ENCODE measurements at regions not wholly inside any gene's neighbourhood (a gene's known extent, or its start where the extent isn't known, plus 50 kb on each side); places are given as distances from the start of the nearest gene placed in this dataset.
A peak's percentile ranks its signal among the peaks of the same experiment; 100 is the strongest.

DNA sequence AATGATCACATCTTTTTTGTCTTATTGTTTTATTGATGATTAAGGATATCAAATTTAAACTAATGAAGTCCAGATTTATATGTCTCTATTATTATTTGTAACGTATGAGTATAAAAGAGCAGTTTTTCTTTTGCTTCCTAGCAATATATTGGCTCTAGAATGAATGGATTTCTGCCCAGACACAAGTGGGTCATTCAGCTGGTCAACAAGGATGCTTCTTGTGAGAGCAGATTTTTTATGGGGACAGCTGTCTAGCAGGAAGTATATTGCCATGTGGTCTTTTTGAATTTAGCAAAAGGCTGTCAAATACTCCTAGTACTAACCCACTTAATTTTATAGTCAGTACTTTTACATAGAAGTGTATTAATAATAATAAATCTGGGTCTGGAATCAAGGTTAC lies 1071.1 kb upstream of the FLRT2 start:
- no peak overlapping the region for H3K4me2 ChIP-seq
- CTCF ChIA-PET: no interaction called here
- H3K4me1 ChIP-seq: no peaks in the 10 kb centered on the region
- no peaks in the 10 kb centered on the region for H3K9me3 ChIP-seq
- FAIRE-seq (peak; percentile 51), DNase-seq (ENCODE audit: low read depth in 1 of 2, low spot score in 1 of 2) (no peak), ATAC-seq (no peak)
- H3K27ac ChIP-seq: no peak overlapping the region
- 0% methylated on average over 1 of the region's 1 CpG for WGBS (ENCODE audit: missing lambda C conversion rate)
- POLR2A ChIA-PET: no interaction called here
- TF ChIP-seq NPAS2 (CRISPR knock-in tag; IDR thresholded peaks at IDR 0.05; ENCODE audit: borderline replicate concordance) (no peak), CHD4 (IDR thresholded peaks at IDR 0.05; ENCODE audit: borderline replicate concordance) (no peak), HOXA7 (CRISPR knock-in tag; IDR thresholded peaks at IDR 0.05) (no peak), RARB (CRISPR knock-in tag; IDR thresholded peaks at IDR 0.05) (no peak), ZNF302 (CRISPR knock-in tag; IDR thresholded peaks at IDR 0.05) (no peak), HES2 (IDR thresholded peaks at IDR 0.05) (no peak), EHMT2 (IDR thresholded peaks at IDR 0.05; ENCODE audit: low read depth) (no peak), SREBF2 (IDR thresholded peaks at IDR 0.05) (no peak), KDM1A (IDR thresholded peaks at IDR 0.05; ENCODE audit: low read depth) (no peak), NFE2L2 (conservative IDR thresholded peaks at IDR 0.05; ENCODE audit: low read length) (no peak), ZC3H11A (IDR thresholded peaks at IDR 0.05) (no peak), ZSCAN20 (CRISPR knock-in tag; IDR thresholded peaks at IDR 0.05) (no peak)
- TF ChIP-seq, protein P1, sequence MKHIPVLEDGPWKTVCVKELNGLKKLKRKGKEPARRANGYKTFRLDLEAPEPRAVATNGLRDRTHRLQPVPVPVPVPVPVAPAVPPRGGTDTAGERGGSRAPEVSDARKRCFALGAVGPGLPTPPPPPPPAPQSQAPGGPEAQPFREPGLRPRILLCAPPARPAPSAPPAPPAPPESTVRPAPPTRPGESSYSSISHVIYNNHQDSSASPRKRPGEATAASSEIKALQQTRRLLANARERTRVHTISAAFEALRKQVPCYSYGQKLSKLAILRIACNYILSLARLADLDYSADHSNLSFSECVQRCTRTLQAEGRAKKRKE (CRISPR knock-in tag; IDR thresholded peaks at IDR 0.05; ENCODE audit: low read depth): no peak
- H3K4me3 ChIP-seq: no peak overlapping the region

DNA sequence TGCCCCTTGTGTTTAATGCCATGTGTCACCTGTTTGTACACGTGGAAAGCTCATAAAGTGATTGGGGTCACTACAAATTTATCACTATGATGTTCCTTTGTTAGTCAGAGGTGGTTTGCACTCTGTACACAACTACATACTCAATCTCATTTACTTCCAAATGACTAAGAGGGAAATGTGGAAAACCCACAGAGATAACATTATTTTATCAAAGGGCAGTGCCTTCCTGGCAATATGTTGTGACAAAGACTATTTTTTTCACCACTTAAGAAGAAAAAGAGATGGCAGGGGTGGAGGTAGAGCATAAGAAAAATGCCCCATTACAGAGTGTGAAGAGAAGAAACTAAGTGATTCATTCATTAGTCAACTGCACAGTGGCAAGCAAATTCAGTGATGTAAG lies 1064.1 kb upstream of the FLRT2 start:
- Histone ChIP-seq H3K4me1 (no peaks in the 10 kb centered on the region), H3K4me3 (no peak overlapping the region), H3K9me3 (no peaks in the 10 kb centered on the region), H3K27ac (no peak overlapping the region), H3K4me2 (no peak overlapping the region)
- POLR2A ChIA-PET: no interaction called here
- 0% methylated on average over 1 of the region's 1 CpG for WGBS (ENCODE audit: missing lambda C conversion rate)
- TF ChIP-seq, protein P1 (CRISPR knock-in tag; IDR thresholded peaks at IDR 0.05; ENCODE audit: low read depth): no peak
- CTCF ChIA-PET: no interaction called here
- ATAC-seq: no peak
- FAIRE-seq: no peak
- DNase-seq (ENCODE audit: low read depth in 1 of 2, low spot score in 1 of 2): no peak

DNA sequence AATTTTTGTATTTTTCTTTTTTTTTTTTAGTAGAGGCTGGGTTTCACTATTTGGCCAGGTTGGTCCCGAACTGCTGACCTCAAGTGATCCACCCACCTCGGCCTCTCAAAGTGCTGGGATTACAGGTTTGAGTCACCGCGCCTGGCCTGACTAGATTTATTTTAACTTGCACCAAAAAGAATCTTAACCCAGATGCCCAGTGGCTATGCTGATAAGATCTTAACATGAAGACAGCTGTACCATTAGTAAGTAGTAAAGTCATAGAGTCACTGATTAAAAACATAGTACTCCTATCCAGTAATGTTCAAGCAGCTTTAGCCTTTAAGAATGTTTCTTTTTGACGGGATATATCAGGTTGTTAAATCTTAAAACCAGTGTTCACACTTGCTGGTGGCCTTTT lies 1061.8 kb upstream of the FLRT2 start:
- WGBS (ENCODE audit: missing lambda C conversion rate): 21% methylated on average over 5 of the region's 5 CpGs
- ChIA-PET POLR2A (no interaction called here), CTCF (interaction anchor here (0.6 to 0.7 kb wide), 3 partner anchors 11 to 1900 kb away, joined by 3 read pairs; no protein-coding TSS in a partner anchor)
- Histone ChIP-seq H3K4me1 (no peaks in the 10 kb centered on the region), H3K9me3 (no peaks in the 10 kb centered on the region), H3K27ac (no peak overlapping the region), H3K4me2 (no peak overlapping the region), H3K4me3 (no peak overlapping the region)
- ATAC-seq: no peak
- no peak for DNase-seq (ENCODE audit: low read depth in 1 of 2, low spot score in 1 of 2)
- TF ChIP-seq EHF (CRISPR knock-in tag; IDR thresholded peaks at IDR 0.05): no peak
- TF ChIP-seq EP300 (IDR thresholded peaks at IDR 0.05): no peak
- no peak for TF ChIP-seq MAX (IDR thresholded peaks at IDR 0.05)
- TF ChIP-seq HOXB13 (CRISPR knock-in tag; IDR thresholded peaks at IDR 0.05; ENCODE audit: low read depth): no peak
- no peak for TF ChIP-seq POLR2AphosphoS2 (conservative IDR thresholded peaks at IDR 0.05; ENCODE audit: low read length)
- TF ChIP-seq, protein P2, sequence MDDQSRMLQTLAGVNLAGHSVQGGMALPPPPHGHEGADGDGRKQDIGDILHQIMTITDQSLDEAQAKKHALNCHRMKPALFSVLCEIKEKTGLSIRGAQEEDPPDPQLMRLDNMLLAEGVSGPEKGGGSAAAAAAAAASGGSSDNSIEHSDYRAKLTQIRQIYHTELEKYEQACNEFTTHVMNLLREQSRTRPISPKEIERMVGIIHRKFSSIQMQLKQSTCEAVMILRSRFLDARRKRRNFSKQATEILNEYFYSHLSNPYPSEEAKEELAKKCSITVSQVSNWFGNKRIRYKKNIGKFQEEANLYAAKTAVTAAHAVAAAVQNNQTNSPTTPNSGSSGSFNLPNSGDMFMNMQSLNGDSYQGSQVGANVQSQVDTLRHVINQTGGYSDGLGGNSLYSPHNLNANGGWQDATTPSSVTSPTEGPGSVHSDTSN (IDR thresholded peaks at IDR 0.05): no peak
- no peak for TF ChIP-seq ZFP36 (IDR thresholded peaks at IDR 0.05; ENCODE audit: borderline replicate concordance, partially characterized antibody)
- TF ChIP-seq EHMT2 (IDR thresholded peaks at IDR 0.05; ENCODE audit: low read depth): no peak
- TF ChIP-seq, protein P3, sequence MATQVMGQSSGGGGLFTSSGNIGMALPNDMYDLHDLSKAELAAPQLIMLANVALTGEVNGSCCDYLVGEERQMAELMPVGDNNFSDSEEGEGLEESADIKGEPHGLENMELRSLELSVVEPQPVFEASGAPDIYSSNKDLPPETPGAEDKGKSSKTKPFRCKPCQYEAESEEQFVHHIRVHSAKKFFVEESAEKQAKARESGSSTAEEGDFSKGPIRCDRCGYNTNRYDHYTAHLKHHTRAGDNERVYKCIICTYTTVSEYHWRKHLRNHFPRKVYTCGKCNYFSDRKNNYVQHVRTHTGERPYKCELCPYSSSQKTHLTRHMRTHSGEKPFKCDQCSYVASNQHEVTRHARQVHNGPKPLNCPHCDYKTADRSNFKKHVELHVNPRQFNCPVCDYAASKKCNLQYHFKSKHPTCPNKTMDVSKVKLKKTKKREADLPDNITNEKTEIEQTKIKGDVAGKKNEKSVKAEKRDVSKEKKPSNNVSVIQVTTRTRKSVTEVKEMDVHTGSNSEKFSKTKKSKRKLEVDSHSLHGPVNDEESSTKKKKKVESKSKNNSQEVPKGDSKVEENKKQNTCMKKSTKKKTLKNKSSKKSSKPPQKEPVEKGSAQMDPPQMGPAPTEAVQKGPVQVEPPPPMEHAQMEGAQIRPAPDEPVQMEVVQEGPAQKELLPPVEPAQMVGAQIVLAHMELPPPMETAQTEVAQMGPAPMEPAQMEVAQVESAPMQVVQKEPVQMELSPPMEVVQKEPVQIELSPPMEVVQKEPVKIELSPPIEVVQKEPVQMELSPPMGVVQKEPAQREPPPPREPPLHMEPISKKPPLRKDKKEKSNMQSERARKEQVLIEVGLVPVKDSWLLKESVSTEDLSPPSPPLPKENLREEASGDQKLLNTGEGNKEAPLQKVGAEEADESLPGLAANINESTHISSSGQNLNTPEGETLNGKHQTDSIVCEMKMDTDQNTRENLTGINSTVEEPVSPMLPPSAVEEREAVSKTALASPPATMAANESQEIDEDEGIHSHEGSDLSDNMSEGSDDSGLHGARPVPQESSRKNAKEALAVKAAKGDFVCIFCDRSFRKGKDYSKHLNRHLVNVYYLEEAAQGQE (IDR thresholded peaks at IDR 0.05): no peak
- no peak for TF ChIP-seq HOXB5 (CRISPR knock-in tag; IDR thresholded peaks at IDR 0.05)
- no peak for TF ChIP-seq HDAC2 (IDR thresholded peaks at IDR 0.05)
- TF ChIP-seq RNF2 (IDR thresholded peaks at IDR 0.05; ENCODE audit: borderline replicate concordance, low read depth): no peak
- no peak for TF ChIP-seq ZNF302 (CRISPR knock-in tag; IDR thresholded peaks at IDR 0.05)
- TF ChIP-seq HMGXB4 (CRISPR knock-in tag; IDR thresholded peaks at IDR 0.05; ENCODE audit: borderline replicate concordance): no peak
- no peak for TF ChIP-seq FOSB (CRISPR knock-in tag; IDR thresholded peaks at IDR 0.05)
- TF ChIP-seq FOXS1 (CRISPR knock-in tag; IDR thresholded peaks at IDR 0.05): no peak
- no peak for FAIRE-seq
